Breast epithelium (tissue), 3 donors: ENCODE measurements at regions not wholly inside any gene's neighbourhood (a gene's known extent, or its start where the extent isn't known, plus 50 kb on each side); places are given as distances from the start of the nearest gene placed in this dataset.

Experiments
- CTCF ChIP-seq, 3 donors: fragments of 450-650 bp; IDR thresholded peaks; one replicate each; pipeline ENCODE4 v1.5.1; 2016 to 2017; ENCODE audit warnings: antibody characterized with exemption in 3 of 3, mild to moderate bottlenecking in 3 of 3, moderate library complexity in 3 of 3
- POLR2A ChIP-seq: fragments of 450-650 bp; IDR thresholded peaks from one replicate; pipeline ENCODE4 v1.6.1; 2016; ENCODE audit warnings: antibody characterized with exemption, mild to moderate bottlenecking, moderate library complexity

GRCh38 chr5:126208691-126209090, 214.5 kb upstream of the GRAMD2B start:
- no peak for TF ChIP-seq CTCF (IDR thresholded peaks at IDR 0.05)
- no peak for TF ChIP-seq POLR2A
